ENCODE measurements at regions not wholly inside any gene's neighbourhood (a gene's known extent, or its start where the extent isn't known, plus 50 kb on each side); places are given as distances from the start of the nearest gene placed in this dataset.

DNA sequence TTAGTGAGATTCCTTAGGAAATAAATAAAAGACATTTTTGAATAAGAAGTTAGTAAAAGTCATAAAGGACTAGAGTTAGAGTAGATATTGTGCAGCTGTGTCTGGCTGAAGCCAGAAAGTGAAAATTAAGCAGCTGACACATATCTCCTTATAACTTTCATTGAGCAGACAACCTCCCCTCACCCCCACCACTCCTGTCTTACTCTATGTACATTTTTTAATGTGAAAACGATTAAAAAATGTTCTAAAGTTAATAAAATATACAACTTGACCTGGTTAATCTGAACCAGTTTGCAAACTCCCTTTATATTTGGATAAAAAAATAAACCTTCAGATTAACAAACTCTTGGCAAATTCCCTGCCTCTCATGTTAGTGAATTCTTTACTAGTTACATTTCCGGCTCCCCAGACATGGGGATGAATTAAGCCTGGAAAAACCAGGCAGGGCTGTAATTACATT lies 462.8 kb downstream of the MEIS1 start:
- POLR2A ChIA-PET (ENCODE audit: unreplicated experiment) = no interaction called here
- H2AK5ac ChIP-seq (ENCODE audit: low read depth, low read length) = no peak overlapping the region
- no peak overlapping the region for H3K4me3 ChIP-seq (ENCODE audit: insufficient read depth, low read depth, low read length)
- ATAC-seq (ENCODE audit: low read depth) (peak; percentile 71), DNase-seq (peak; percentile 75)
- peak overlapping the region; percentile 60; the same call in 1 of the 2 replicates for H4K91ac ChIP-seq (ENCODE audit: insufficient read depth, low read depth, low read length)
- peak overlapping the region; percentile 99; the same call in 1 of the 2 replicates for H3K27ac ChIP-seq (ENCODE audit: insufficient read depth, low read length)
- peaks cover 0 to 13% of the 10 kb centered on the region in 2 experiments; a peak in 2 of 4 replicates for H3K79me1 ChIP-seq (ENCODE audit: low read depth in 1 of 2, low read length in 2 of 2)
- peak overlapping the region; percentile 51 to 96; a peak in 3 of 4 replicates for H4K8ac ChIP-seq (ENCODE audit: low read depth in 2 of 2, low read length in 2 of 2)
- peak overlapping the region; percentile 85; the same call in 1 of the 2 replicates for H3K23ac ChIP-seq (ENCODE audit: low read depth, low read length)
- no peak overlapping the region for H2AFZ ChIP-seq (replicated peaks; ENCODE audit: low read length, poor library complexity)
- CTCF ChIA-PET = no interaction called here
- H3K18ac ChIP-seq (ENCODE audit: low read depth, low read length) = peak overlapping the region; percentile 100; the same call in 1 of the 2 replicates
- H4K5ac ChIP-seq (ENCODE audit: low read depth, low read length) = peak overlapping the region; percentile 97; the same call in 1 of the 2 replicates
- H3K9ac ChIP-seq (ENCODE audit: low read depth, low read length) = no peak overlapping the region
- H3K4me1 ChIP-seq (ENCODE audit: control insufficient read depth, insufficient read depth, low read length) = peaks cover 19% of the 10 kb centered on the region
- no TSS peak for BruUV-seq (replicated peaks)
- peak overlapping the region; percentile 23 for H3K56ac ChIP-seq (ENCODE audit: extremely low read depth, insufficient read depth, low read length)
- no CpG with 5 or more reads among the region's 2 CpGs for WGBS, 2 experiments (ENCODE audit: extremely low coverage in 2 of 2, insufficient read length in 1 of 2)
- peak overlapping the region; percentile 100; the same call in 1 of the 2 replicates for H3K4ac ChIP-seq (ENCODE audit: low read depth, low read length)
- no peaks in the 10 kb centered on the region for H3K9me3 ChIP-seq (ENCODE audit: control insufficient read depth, insufficient read depth, low read length)
- dilution Hi-C loops (cut with HindIII; ENCODE audit: low sequenced_read_pairs, unreplicated experiment) = no loop called here
- H3K27me3 ChIP-seq (ENCODE audit: control insufficient read depth, insufficient read depth, low read length) = no peaks in the 10 kb centered on the region
- no peaks in the 10 kb centered on the region for H3K36me3 ChIP-seq (ENCODE audit: control insufficient read depth, insufficient read depth, low read length)
- intact Hi-C loops (cut with micrococcal nuclease) = loop anchor here (5.0 to 10.0 kb wide), 2 partner anchors 507 to 875 kb away; no protein-coding TSS in a partner anchor
- in situ Hi-C loops (cut with MboI; ENCODE audit: low sequenced_read_pairs) = no loop called here
- peak overlapping the region; percentile 100 for H2BK5ac ChIP-seq (ENCODE audit: low read depth, low read length, poor library complexity, severe bottlenecking)
- TF ChIP-seq POLR2A (IDR thresholded peaks at IDR 0.05; ENCODE audit: low read depth, low read length) (no peak), FOS (IDR thresholded peaks at IDR 0.05; ENCODE audit: low read depth, low read length) (no peak), RAD21 (IDR thresholded peaks at IDR 0.05; ENCODE audit: low read length) (no peak), MAZ (IDR thresholded peaks at IDR 0.05; ENCODE audit: borderline replicate concordance, low read depth, low read length) (no peak)
- TF ChIP-seq, protein P1, sequence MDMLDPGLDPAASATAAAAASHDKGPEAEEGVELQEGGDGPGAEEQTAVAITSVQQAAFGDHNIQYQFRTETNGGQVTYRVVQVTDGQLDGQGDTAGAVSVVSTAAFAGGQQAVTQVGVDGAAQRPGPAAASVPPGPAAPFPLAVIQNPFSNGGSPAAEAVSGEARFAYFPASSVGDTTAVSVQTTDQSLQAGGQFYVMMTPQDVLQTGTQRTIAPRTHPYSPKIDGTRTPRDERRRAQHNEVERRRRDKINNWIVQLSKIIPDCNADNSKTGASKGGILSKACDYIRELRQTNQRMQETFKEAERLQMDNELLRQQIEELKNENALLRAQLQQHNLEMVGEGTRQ (IDR thresholded peaks at IDR 0.05; ENCODE audit: low read depth, low read length) = no peak
- TF ChIP-seq, protein P2, sequence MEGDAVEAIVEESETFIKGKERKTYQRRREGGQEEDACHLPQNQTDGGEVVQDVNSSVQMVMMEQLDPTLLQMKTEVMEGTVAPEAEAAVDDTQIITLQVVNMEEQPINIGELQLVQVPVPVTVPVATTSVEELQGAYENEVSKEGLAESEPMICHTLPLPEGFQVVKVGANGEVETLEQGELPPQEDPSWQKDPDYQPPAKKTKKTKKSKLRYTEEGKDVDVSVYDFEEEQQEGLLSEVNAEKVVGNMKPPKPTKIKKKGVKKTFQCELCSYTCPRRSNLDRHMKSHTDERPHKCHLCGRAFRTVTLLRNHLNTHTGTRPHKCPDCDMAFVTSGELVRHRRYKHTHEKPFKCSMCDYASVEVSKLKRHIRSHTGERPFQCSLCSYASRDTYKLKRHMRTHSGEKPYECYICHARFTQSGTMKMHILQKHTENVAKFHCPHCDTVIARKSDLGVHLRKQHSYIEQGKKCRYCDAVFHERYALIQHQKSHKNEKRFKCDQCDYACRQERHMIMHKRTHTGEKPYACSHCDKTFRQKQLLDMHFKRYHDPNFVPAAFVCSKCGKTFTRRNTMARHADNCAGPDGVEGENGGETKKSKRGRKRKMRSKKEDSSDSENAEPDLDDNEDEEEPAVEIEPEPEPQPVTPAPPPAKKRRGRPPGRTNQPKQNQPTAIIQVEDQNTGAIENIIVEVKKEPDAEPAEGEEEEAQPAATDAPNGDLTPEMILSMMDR (conservative IDR thresholded peaks at IDR 0.05; ENCODE audit: low read depth, low read length) = no peak
- H3K9me1 ChIP-seq (ENCODE audit: insufficient read depth, low read length) = peaks cover 10% of the 10 kb centered on the region
- no peak overlapping the region for H2AK9ac ChIP-seq (replicated peaks; ENCODE audit: low read depth, low read length, poor library complexity)
- peak overlapping the region; percentile 71; the same call in 1 of the 2 replicates for H3K4me2 ChIP-seq (ENCODE audit: low read depth, low read length)
- H2BK20ac ChIP-seq (ENCODE audit: low read depth, low read length) = peak overlapping the region; percentile 100
- H3K14ac ChIP-seq (replicated peaks; ENCODE audit: low read depth, low read length) = peak overlapping the region; percentile 61; the same call in 1 of the 2 replicates
- H2BK15ac ChIP-seq (ENCODE audit: low read depth, low read length) = no peak overlapping the region
- H2BK120ac ChIP-seq (ENCODE audit: low read depth, low read length) = peak overlapping the region; percentile 100
- no peaks in the 10 kb centered on the region for H4K20me1 ChIP-seq (ENCODE audit: insufficient read depth, low read length)

All from IMR-90 (cell line).